NCI-H128 (cell line): ENCODE measurements at regions not wholly inside any gene's neighbourhood (a gene's known extent, or its start where the extent isn't known, plus 50 kb on each side); places are given as distances from the start of the nearest gene placed in this dataset.
"Not testable (repeated sequence)": the region's sequence is repeated elsewhere in the genome, so short reads cannot be mapped to it uniquely, and the experiment has no call there.

Experiments
- DNase-seq: peaks from one replicate; lab custom pipeline; 2025; ENCODE audit not compliant: unreplicated experiment; lab: John Stamatoyannopoulos, UW

GRCh38 chr16:9337308-9338032 is 246.0 kb downstream of the HAPSTR1 start:
- no peak for DNase-seq

GRCh38 chr16:9338068-9338467 is 246.6 kb downstream of the HAPSTR1 start:
- DNase-seq = no peak

- no peak for DNase-seq
These were observed 247.1 kb downstream of the HAPSTR1 start for GRCh38 chr16:9338510-9338909.

GRCh38 chr16:9340526-9341256 is 249.2 kb downstream of the HAPSTR1 start:
- no peak for DNase-seq

- DNase-seq = no peak
These were observed 251.8 kb downstream of the HAPSTR1 start for GRCh38 chr16:9343276-9343675.

GRCh38 chr16:9344508-9344907 is 253.1 kb downstream of the HAPSTR1 start:
- DNase-seq = no peak

GRCh38 chr16:9345046-9345445 is 253.6 kb downstream of the HAPSTR1 start:
- no peak for DNase-seq

- DNase-seq = no peak
These were observed 254.4 kb downstream of the HAPSTR1 start for GRCh38 chr16:9345880-9346279.

- no peak for DNase-seq
These were observed 257.5 kb downstream of the HAPSTR1 start for GRCh38 chr16:9348912-9349311.

- not testable (repeated sequence) for DNase-seq
These were observed 258.0 kb downstream of the HAPSTR1 start for GRCh38 chr16:9349373-9349960.

- DNase-seq = not testable (repeated sequence)
These were observed 258.8 kb downstream of the HAPSTR1 start for GRCh38 chr16:9350119-9350799.

- no peak for DNase-seq
These were observed 260.0 kb downstream of the HAPSTR1 start for GRCh38 chr16:9351440-9351839.

- no peak for DNase-seq
These were observed 260.5 kb downstream of the HAPSTR1 start for GRCh38 chr16:9351841-9352434.

- no peak for DNase-seq
These were observed 266.4 kb downstream of the HAPSTR1 start for GRCh38 chr16:9357829-9358228.

GRCh38 chr16:9360075-9360474 is 268.6 kb downstream of the HAPSTR1 start:
- no peak for DNase-seq

GRCh38 chr16:9362050-9362449 is 270.6 kb downstream of the HAPSTR1 start:
- DNase-seq = no peak

GRCh38 chr16:9362604-9363003 is 271.2 kb downstream of the HAPSTR1 start:
- DNase-seq = no peak

GRCh38 chr16:9363520-9363919 is 272.1 kb downstream of the HAPSTR1 start:
- DNase-seq = no peak

GRCh38 chr16:9364721-9365369 is 273.4 kb downstream of the HAPSTR1 start:
- DNase-seq = no peak

GRCh38 chr16:9365370-9365728 is 273.9 kb downstream of the HAPSTR1 start:
- DNase-seq = no peak
